ENCODE measurements at regions not wholly inside any gene's neighbourhood (a gene's known extent, or its start where the extent isn't known, plus 50 kb on each side); places are given as distances from the start of the nearest gene placed in this dataset.

GRCh38 chr2:187177253-187177652 is 270.8 kb downstream of the CALCRL start:
- WGBS, result 89% methylated on average over 9 of the region's 10 CpGs
- TF ChIP-seq CTCF (IDR thresholded peaks at IDR 0.05), result no peak
- TF ChIP-seq POLR2AphosphoS5 (IDR thresholded peaks at IDR 0.05), result no peak
- TF ChIP-seq POLR2A (IDR thresholded peaks at IDR 0.05; ENCODE audit: low read depth), result no peak
- no peak for TF ChIP-seq EP300 (IDR thresholded peaks at IDR 0.05)
- no peaks in the 10 kb centered on the region for H3K36me3 ChIP-seq
- H3K27me3 ChIP-seq, result no peaks in the 10 kb centered on the region
- H3K4me1 ChIP-seq, result no peaks in the 10 kb centered on the region
- peaks cover 0 to 3% (median 3%) of the 10 kb centered on the region in 4 donors for H3K9me3 ChIP-seq
- DNase-seq (ENCODE audit: extremely low spot score), result no peak
- no peak overlapping the region for H3K4me3 ChIP-seq
- intact Hi-C loops (cut with DNase I), result no loop called here
- H3K27ac ChIP-seq (replicated peaks in 1 of 4), result no peak overlapping the region

GRCh38 chr2:187174582-187174981 is 273.5 kb downstream of the CALCRL start:
- no peak overlapping the region for H3K4me3 ChIP-seq
- DNase-seq (ENCODE audit: extremely low spot score), result no peak
- H3K9me3 ChIP-seq, result no peaks in the 10 kb centered on the region
- no peak overlapping the region for H3K27ac ChIP-seq (replicated peaks in 1 of 4)
- TF ChIP-seq POLR2AphosphoS5 (IDR thresholded peaks at IDR 0.05) (no peak), CTCF (IDR thresholded peaks at IDR 0.05) (no peak), EP300 (IDR thresholded peaks at IDR 0.05) (no peak), POLR2A (IDR thresholded peaks at IDR 0.05; ENCODE audit: low read depth) (no peak)
- WGBS, result 100% methylated on average over 1 of the region's 1 CpG
- H3K4me1 ChIP-seq, result no peaks in the 10 kb centered on the region
- no peaks in the 10 kb centered on the region for H3K36me3 ChIP-seq
- H3K27me3 ChIP-seq, result no peaks in the 10 kb centered on the region
- intact Hi-C loops (cut with DNase I), result no loop called here

- no peak overlapping the region for H3K4me3 ChIP-seq
- no peak for TF ChIP-seq EP300 (IDR thresholded peaks at IDR 0.05)
- TF ChIP-seq POLR2A (IDR thresholded peaks at IDR 0.05; ENCODE audit: low read depth), result no peak
- TF ChIP-seq CTCF (IDR thresholded peaks at IDR 0.05), result no peak
- no peak for TF ChIP-seq POLR2AphosphoS5 (IDR thresholded peaks at IDR 0.05)
- intact Hi-C loops (cut with DNase I), result no loop called here
- DNase-seq (ENCODE audit: extremely low spot score), result no peak
- whole genome bisulfite sequencing, result 62% methylated on average over 3 of the region's 3 CpGs
- H3K4me1 ChIP-seq, result no peaks in the 10 kb centered on the region
- no peaks in the 10 kb centered on the region for H3K36me3 ChIP-seq
- H3K27me3 ChIP-seq, result no peaks in the 10 kb centered on the region
- H3K27ac ChIP-seq (replicated peaks in 1 of 4), result no peak overlapping the region
- no peaks in the 10 kb centered on the region for H3K9me3 ChIP-seq
These were observed 276.7 kb downstream of the CALCRL start for GRCh38 chr2:187171318-187171717.

- no peaks in the 10 kb centered on the region for H3K36me3 ChIP-seq
- H3K27ac ChIP-seq (replicated peaks in 1 of 4), result no peak overlapping the region
- TF ChIP-seq POLR2AphosphoS5 (IDR thresholded peaks at IDR 0.05) (no peak), EP300 (IDR thresholded peaks at IDR 0.05) (no peak), POLR2A (IDR thresholded peaks at IDR 0.05; ENCODE audit: low read depth) (no peak), CTCF (IDR thresholded peaks at IDR 0.05) (no peak)
- H3K9me3 ChIP-seq, result no peaks in the 10 kb centered on the region
- H3K4me1 ChIP-seq, result no peaks in the 10 kb centered on the region
- H3K4me3 ChIP-seq, result no peak overlapping the region
- DNase-seq (ENCODE audit: extremely low spot score), result no peak
- 83% methylated on average over 3 of the region's 3 CpGs for WGBS
- intact Hi-C loops (cut with DNase I), result no loop called here
- no peaks in the 10 kb centered on the region for H3K27me3 ChIP-seq
These were observed 278.2 kb downstream of the CALCRL start for GRCh38 chr2:187169864-187170263.
